GM18861 (cell line): ENCODE measurements at regions not wholly inside any gene's neighbourhood (a gene's known extent, or its start where the extent isn't known, plus 50 kb on each side); places are given as distances from the start of the nearest gene placed in this dataset.

Experiments
- ATAC-seq: cut with Tn5 transposase; IDR thresholded peaks from one replicate; pipeline ENCODE4 v1.9.1; 2021; ENCODE audit not compliant: unreplicated experiment

DNA sequence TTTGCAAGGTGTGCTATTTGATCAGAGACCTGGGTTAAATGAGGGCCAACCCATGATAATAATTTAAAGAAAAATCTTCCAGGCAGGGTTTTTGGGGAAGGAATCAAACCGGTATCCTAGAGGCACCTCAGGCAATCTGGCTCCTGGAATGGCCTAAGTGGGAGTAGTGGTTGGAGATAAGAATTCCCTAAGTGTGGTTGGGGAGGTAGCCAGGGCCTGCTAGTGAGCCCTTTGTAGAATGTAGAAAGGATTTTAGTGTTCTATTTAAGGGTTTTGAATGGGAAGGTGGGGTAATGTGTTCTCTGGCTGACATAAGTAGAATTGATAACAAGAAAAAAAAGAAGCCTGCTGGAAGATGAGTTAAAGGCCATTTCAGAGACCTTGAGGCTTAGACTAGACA, 422.2 kb downstream of the XIRP2 start:
- ATAC-seq: no peak
